ENCODE measurements at regions not wholly inside any gene's neighbourhood (a gene's known extent, or its start where the extent isn't known, plus 50 kb on each side); places are given as distances from the start of the nearest gene placed in this dataset.

GRCh38 chr1:217063172-217063908 is 340.1 kb upstream of the ESRRG start:
- Histone ChIP-seq H3K4me3 (no peak overlapping the region), H3K36me3 (no peaks in the 10 kb centered on the region), H3K27ac (no peak overlapping the region), H3K4me1 (peaks cover 0 to 3% of the 10 kb centered on the region in 2 donors), H3K9me3 (no peaks in the 10 kb centered on the region), H3K27me3 (no peaks in the 10 kb centered on the region)
- TF ChIP-seq, protein P1, sequence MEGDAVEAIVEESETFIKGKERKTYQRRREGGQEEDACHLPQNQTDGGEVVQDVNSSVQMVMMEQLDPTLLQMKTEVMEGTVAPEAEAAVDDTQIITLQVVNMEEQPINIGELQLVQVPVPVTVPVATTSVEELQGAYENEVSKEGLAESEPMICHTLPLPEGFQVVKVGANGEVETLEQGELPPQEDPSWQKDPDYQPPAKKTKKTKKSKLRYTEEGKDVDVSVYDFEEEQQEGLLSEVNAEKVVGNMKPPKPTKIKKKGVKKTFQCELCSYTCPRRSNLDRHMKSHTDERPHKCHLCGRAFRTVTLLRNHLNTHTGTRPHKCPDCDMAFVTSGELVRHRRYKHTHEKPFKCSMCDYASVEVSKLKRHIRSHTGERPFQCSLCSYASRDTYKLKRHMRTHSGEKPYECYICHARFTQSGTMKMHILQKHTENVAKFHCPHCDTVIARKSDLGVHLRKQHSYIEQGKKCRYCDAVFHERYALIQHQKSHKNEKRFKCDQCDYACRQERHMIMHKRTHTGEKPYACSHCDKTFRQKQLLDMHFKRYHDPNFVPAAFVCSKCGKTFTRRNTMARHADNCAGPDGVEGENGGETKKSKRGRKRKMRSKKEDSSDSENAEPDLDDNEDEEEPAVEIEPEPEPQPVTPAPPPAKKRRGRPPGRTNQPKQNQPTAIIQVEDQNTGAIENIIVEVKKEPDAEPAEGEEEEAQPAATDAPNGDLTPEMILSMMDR (IDR thresholded peaks at IDR 0.05 in 4 of 5, conservative IDR thresholded peaks at IDR 0.05 in 1 of 5) = no peak
- DNase-seq = no peak
- no peak for ATAC-seq
- in situ Hi-C loops (cut with MboI; ENCODE audit: low sequenced_read_pairs in 4 of 4) (no loop called here), intact Hi-C loops (cut with DNase I; ENCODE audit: low total_unique reads) (no loop called here)

GRCh38 chr1:217062586-217062985 is 339.4 kb upstream of the ESRRG start:
- no peak for TF ChIP-seq POLR2A (IDR thresholded peaks at IDR 0.05)
- TF ChIP-seq, protein P1 (IDR thresholded peaks at IDR 0.05 in 4 of 5, conservative IDR thresholded peaks at IDR 0.05 in 1 of 5) = no peak
- Histone ChIP-seq H3K36me3 (no peaks in the 10 kb centered on the region), H3K9me3 (no peaks in the 10 kb centered on the region), H3K4me1 (peaks cover 0 to 3% of the 10 kb centered on the region in 2 donors), H3K27ac (no peak overlapping the region), H3K4me3 (no peak overlapping the region), H3K27me3 (no peaks in the 10 kb centered on the region)
- DNase-seq (no peak), ATAC-seq (no peak)
- intact Hi-C loops (cut with DNase I; ENCODE audit: low total_unique reads) = no loop called here
- in situ Hi-C loops (cut with MboI; ENCODE audit: low sequenced_read_pairs in 4 of 4) = no loop called here

GRCh38 chr1:217059401-217059800 is 336.2 kb upstream of the ESRRG start:
- Histone ChIP-seq H3K27me3 (no peaks in the 10 kb centered on the region), H3K4me3 (no peak overlapping the region), H3K36me3 (no peaks in the 10 kb centered on the region), H3K4me1 (peaks cover 0 to 3% of the 10 kb centered on the region in 2 donors), H3K9me3 (no peaks in the 10 kb centered on the region), H3K27ac (no peak overlapping the region)
- TF ChIP-seq, protein P1 (IDR thresholded peaks at IDR 0.05 in 4 of 5, conservative IDR thresholded peaks at IDR 0.05 in 1 of 5) = no peak
- TF ChIP-seq POLR2A (IDR thresholded peaks at IDR 0.05) = no peak
- intact Hi-C loops (cut with DNase I; ENCODE audit: low total_unique reads) (no loop called here), in situ Hi-C loops (cut with MboI; ENCODE audit: low sequenced_read_pairs in 4 of 4) (no loop called here)
- no peak for DNase-seq
- no peak for ATAC-seq

- Histone ChIP-seq H3K27me3 (no peaks in the 10 kb centered on the region), H3K4me3 (no peak overlapping the region), H3K9me3 (no peaks in the 10 kb centered on the region), H3K36me3 (no peaks in the 10 kb centered on the region), H3K27ac (no peak overlapping the region), H3K4me1 (no peaks in the 10 kb centered on the region)
- TF ChIP-seq POLR2A (IDR thresholded peaks at IDR 0.05) = no peak
- TF ChIP-seq, protein P1 (IDR thresholded peaks at IDR 0.05 in 4 of 5, conservative IDR thresholded peaks at IDR 0.05 in 1 of 5) = no peak
- DNase-seq = no peak
- no peak for ATAC-seq
- intact Hi-C loops (cut with DNase I; ENCODE audit: low total_unique reads) = no loop called here
- in situ Hi-C loops (cut with MboI; ENCODE audit: low sequenced_read_pairs in 4 of 4) = no loop called here
These were observed 330.4 kb upstream of the ESRRG start for GRCh38 chr1:217053676-217054075.

DNA sequence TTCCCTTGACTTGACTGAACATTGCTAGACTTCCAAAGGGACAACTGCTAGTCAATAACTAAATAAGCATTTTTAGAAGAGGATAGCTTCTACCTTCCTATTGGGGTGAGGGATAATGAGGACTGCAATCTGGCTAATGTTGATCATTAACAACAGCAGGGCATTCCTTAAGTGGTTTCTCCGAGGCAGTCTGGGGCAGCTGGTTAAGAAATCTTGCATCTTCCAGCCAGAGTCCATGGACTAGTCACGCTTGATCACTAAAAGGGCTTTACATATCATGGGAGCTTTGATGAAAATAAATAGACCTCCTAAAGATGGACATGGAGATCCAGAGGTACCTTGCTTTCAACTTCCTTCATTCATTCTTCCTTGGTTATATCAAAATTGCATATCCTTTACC is 329.4 kb upstream of the ESRRG start:
- Histone ChIP-seq H3K4me3 (no peak overlapping the region), H3K27me3 (no peaks in the 10 kb centered on the region), H3K27ac (no peak overlapping the region), H3K36me3 (no peaks in the 10 kb centered on the region), H3K4me1 (no peaks in the 10 kb centered on the region), H3K9me3 (no peaks in the 10 kb centered on the region)
- ATAC-seq (no peak), DNase-seq (no peak)
- in situ Hi-C loops (cut with MboI; ENCODE audit: low sequenced_read_pairs in 4 of 4) = no loop called here
- intact Hi-C loops (cut with DNase I; ENCODE audit: low total_unique reads) = no loop called here
- TF ChIP-seq, protein P1 (IDR thresholded peaks at IDR 0.05 in 4 of 5, conservative IDR thresholded peaks at IDR 0.05 in 1 of 5) = no peak
- TF ChIP-seq POLR2A (IDR thresholded peaks at IDR 0.05) = no peak
